Ureter (tissue), 1 donor: ENCODE measurements at regions not wholly inside any gene's neighbourhood (a gene's known extent, or its start where the extent isn't known, plus 50 kb on each side); places are given as distances from the start of the nearest gene placed in this dataset.
"Not testable (repeated sequence)": the region's sequence is repeated elsewhere in the genome, so short reads cannot be mapped to it uniquely, and the experiment has no call there.

Experiments used
- DNase-seq: peaks from one replicate; pipeline ENCODE4 v3.0.0-alpha.2; 2020; ENCODE audit warnings: low spot score
- donor health status: DM: yes; HTN: yes; CAD: no.

DNA sequence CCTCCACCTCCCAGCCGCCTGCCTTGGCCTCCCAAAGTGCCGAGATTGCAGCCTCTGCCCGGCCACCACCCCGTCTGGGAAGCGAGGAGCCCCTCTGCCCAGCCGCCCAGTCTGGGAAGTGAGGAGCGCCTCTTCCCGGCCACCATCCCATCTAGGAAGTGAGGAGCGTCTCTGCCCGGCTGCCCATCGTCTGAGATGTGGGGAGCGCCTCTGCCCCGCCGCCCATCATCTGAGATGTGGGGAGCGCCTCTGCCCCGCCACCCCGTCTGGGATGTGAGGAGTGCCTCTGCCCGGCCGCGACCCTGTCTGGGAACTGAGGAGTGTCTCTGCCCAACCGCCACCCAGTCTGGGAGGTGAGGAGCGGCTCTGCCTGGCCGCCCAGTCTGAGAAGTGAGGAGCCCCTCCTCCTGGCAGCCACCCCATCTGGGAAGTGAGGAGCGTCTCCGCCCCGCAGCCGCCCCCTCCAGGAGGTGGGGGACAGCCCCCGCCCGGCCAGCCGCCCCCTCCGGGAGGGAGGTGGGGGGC, 296.3 kb downstream of the HNRNPD start:
- not testable (repeated sequence) for DNase-seq

DNA sequence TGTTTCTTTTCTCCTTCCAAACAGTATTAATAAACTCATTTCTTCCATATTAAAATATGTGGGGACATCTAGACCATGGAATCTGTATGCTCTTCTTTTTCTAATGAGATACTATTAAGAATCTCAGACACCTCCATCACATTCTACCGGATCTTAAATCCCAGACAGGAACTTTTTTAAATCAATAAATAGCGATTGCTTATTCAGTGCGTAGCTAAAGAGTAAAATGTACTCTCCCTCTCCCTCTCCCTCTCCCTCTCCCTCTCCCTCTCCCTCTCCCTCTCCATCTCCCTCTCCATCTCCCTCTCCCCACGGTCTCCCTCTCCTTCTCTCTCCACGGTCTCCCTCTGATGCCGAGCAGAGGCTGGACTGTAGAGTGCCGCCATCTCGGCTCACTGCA, 297.0 kb downstream of the HNRNPD start:
- DNase-seq, result no peak

DNA sequence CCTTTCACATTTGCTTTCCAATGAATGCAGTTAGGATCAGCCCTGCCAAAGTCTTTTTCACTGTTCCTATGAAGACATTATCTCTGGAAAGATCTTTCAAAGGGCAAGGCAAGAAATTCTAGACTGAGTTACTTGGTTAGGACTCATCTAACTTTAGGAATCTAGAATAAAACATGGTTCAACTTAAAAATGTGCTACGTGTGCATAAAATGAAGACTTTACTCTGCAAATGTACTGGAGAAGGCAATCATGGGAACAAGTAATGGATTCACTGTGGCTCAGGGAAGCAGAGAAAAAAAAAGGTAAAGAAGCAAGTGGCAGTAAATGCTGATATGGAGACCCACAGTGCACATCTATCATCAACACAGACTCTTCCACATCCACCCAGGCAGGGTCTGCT, 297.4 kb downstream of the HNRNPD start:
- no peak for DNase-seq

DNA sequence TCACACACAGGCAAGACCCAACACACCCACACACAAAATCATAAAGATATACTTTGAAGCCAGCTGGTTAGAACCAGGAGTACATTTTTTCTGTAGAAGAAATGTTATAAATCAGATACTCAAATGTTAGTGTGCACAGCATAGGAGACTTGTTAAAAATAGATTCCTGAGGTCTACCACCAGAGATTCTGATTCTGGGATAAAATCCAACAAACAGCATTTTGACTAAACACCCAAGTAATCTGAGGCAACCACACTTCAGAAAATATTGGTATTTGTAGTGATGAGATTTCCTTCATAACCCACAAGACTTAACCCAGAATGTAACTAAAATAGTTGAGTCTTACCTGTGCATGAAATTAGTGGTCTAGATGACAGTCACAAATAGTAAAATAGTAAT, 301.8 kb downstream of the HNRNPD start:
- no peak for DNase-seq

DNA sequence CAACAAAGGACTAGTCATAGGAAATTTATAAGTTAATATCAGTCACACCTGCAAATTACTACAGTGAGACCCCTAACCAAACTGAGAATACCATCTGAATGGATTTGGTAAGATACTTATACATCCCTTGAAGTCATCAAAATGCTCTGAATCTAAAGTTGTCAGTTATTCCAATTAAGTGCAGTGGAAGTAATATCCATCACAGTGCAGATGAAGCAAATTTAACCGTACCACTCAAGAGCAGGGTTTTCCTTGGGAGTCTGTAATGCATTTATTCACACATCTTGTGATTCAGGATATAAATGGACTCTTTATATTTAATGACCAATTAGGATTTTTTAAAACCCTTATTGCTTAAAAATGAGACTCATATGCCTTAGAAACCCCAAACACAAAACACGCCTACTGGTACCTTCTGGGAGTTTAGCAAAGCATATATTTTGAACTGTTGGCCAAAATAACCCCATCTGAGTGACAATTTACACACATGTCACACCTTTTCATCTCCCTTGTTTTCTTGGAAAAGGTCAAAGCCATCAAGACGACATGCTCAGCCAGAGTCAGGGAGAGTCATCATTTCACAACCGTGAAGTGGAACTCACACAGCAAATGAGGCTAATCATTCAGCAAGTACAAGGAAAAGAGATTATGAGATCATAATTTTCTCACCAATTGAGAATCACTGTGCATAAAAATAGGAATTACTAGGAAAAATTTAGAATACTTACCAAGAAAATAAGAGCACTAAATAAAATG, 303.7 kb downstream of the HNRNPD start:
- no peak for DNase-seq

DNA sequence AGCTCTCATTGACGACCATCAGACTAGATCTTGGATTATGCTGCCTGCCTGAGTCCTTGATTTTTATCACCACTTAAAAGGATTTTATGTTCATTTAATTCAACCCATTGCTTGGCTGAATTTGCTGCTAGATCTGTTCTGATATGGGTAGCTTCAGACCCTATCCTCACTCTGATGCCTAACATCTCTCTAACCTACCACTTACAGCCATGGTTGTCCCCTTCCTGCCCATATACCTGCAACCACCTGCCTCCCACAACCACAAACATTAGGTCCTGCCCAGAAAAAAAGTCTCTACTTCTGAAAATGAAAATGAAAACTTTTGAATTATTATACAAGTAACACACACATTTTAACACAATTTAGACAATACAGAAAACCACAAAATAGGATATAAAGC, 310.8 kb downstream of the HNRNPD start:
- no peak for DNase-seq

DNA sequence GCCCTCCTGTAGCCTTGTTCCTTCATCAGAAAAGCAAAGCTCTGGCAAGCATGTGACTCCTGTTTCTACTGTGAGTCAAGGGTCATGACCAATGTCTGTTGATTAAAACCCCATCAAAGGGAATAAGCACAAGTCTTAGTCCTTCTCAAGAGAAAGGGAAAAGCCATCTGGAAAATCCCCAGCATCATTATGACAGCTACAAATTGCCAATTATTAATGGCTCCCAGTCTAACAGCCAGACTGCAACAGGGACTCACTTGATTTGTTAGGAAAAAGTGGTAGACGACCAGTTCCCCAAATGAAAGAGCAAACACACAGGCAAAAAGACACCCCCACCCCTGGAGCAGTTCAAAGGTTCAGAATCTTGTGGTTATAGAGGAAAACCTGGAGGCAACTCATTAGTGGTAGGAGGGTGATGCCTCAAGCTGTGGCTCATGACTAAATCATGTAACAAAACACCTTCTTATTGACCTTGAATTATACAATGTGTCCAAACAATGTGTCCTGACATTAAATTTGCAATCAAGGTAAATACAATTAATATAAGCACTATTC, 315.7 kb downstream of the HNRNPD start:
- DNase-seq, result no peak

DNA sequence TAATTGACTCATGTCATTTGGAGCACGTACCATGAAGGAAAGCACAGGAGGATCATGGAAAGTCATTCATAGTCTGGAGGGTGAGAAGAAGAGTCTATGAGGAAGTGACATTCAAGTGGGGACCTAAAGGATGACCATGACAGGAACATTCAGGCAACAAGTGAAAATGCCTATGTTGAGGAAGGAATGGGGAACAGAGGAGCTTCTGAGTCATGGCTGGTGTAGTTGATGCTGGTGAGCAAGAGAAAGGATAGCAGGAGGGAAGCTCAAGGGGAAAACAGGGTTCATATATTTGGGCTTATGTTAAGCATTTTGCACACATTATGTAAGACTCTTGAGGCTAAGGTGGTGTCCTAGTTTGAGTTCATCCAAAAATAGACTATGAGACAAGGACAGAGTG, 318.6 kb downstream of the HNRNPD start:
- DNase-seq, result no peak

DNA sequence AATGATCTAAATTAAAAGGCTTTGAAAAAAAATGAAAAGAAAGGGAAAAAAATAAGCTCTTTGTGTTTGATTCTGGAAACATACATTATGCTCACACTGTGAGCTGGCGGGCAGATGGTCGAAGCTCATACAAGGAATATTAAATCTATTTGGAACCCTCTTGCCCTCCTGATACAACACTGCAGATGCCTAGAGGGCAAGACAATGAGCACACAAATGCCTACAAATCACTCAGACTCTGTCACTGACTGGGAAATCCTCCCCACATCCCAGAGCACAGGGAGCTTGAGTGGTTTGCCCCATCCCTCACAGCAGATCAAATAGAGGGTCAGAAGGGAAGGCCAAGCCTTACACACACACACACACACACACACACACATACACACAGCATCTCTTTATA, 320.4 kb downstream of the HNRNPD start:
- DNase-seq, result no peak

DNA sequence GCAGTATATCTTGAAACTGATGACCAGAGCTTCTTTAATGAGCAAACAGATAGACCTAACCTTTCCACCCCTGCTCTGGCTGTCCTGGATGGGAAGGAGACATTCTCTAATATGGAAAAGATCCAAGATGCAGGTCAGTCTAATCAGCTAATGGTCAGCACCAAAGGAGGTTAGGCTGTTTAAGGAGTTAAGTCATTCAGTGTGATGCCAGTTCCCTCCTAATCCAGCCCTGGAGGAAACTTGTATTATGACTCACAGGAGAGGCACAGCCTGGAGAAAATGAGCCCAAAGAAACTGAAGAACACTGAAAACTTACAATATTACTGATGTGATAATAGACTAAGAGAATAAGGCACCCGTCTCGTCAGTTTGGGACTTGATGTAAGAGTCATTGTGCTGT, 323.0 kb downstream of the HNRNPD start:
- no peak for DNase-seq

DNA sequence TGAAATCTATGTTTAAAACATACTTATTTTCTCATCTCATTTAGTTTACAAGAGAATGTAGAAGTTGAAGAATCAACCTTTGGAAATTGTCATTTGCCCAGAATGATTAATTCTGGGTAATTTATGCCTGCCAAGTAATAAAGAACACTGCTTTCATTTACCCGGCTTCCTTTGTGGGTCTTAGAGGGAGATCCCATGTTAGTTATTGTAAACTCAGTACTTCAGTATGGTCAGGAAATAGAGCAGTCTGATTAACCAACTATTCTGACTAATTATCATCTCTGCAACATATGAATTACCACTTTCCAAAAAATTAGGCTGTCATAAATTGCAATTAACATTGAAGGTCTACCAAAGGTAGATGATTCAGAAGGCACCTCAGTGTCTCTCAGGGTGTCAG, 324.5 kb downstream of the HNRNPD start:
- DNase-seq, result no peak

DNA sequence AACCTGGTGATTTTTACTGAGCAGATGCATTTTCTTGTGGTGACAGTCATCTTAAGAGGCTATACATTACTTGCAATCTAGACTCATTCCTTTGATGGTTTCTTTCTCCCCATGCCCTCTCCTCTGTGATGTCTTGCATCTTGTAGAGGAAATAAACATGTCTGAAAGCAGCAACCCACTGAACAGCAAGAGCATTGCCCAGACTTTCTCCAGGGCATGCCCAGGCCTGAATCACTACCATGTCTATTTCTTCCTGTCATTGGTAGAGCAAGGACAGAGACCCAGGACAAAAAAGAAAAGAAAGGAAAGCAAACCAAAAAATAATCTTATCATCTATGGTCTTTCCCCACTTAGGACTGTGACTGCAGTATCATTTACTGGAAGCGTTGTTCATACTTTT, 326.1 kb downstream of the HNRNPD start:
- no peak for DNase-seq

DNA sequence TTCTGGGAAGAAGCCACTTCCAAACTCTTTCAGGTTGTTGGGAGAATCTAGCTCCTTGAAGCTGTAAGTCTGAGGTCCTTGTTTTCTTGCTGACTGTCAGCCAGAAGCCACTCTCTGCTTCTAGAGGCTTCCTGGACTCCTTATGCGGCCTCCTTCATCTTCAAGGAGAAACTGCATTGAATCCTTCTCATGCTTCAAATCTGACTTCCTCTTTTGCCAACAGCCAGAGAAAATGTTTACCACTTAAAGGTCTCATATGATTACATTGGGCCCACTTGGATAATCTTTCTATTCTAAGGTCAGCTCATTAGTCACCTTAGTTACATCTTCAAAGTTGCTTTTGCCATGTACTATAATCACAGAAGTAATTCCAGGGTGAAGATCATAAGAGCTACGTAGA, 327.0 kb downstream of the HNRNPD start:
- DNase-seq, result no peak

DNA sequence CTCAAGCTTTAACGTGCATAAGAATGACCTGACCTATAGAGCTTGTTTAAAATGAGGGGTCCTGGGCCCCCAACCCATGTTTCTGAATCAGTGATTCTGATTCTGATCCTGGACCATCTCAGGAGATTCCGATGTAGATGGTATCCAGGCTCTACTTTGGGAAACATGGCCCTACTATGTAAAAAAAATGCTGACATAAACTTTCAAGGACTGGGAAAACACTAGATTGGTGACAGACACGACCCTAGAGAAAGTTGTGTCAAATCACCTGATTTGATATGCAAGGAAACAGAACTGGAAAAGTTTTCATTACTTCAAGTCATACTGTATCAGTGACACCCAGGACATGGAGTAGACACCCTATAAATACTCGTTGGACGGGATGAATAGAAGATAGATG, 328.5 kb downstream of the HNRNPD start:
- DNase-seq, result no peak

DNA sequence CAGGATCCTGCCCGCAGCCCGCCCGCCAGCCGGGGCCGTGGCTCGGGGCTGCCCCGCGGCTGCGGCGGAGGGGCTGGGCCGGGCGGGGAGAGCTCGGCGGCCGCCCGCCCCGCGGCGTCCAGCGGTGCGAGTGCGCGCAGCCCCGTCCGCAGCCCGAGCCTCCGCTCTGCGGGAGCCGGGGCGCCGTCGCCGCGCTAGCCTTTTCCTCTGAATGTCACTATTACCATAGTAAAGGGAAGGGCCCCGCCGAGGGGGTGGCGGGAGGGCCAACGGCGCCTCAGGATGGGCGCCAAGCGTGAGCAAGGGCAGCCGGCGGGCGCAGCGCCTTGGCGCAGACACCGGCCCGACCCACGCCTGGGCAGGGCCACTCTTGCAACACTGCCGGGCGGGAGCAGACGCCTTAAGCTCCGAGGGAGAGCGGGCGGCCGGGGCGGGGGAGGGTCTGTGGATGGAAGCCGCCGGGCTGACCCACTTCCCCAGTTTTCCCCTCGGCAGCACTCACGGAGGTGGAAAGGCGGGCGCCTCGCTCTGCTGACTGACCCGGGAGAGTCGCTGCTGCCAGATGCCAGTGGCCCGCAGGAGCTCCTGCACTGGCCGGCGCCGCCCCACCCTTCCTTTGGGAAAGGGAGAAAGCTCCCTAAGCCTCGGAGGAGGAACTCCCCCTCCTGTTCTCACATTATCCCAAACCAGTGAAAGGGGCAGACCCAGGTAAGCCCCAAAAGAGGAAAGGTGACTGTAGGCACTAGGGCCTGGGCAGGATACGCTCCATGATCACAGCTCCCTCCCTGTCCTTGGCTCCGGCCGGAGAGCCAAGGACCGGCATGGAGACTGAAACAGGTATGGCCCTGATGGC, 329.4 kb downstream of the HNRNPD start:
- DNase-seq, result peak; percentile 48

DNA sequence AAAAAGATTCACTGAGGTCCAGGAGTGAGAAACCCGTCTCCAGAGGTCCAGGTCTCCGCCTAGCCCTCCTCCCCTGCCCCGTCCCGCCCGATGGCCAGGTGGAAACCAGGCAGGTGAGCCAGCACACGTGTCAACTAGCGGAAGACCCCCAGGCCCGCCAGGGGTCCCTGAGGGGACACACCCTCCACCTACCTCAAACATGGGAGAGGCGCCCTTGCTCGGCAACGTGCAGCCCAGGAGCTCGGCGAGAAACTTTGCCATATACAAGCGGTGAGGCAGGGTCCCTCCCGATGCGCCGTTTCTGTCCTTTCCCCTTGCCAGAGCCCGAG, 330.0 kb downstream of the HNRNPD start:
- no peak for DNase-seq

DNA sequence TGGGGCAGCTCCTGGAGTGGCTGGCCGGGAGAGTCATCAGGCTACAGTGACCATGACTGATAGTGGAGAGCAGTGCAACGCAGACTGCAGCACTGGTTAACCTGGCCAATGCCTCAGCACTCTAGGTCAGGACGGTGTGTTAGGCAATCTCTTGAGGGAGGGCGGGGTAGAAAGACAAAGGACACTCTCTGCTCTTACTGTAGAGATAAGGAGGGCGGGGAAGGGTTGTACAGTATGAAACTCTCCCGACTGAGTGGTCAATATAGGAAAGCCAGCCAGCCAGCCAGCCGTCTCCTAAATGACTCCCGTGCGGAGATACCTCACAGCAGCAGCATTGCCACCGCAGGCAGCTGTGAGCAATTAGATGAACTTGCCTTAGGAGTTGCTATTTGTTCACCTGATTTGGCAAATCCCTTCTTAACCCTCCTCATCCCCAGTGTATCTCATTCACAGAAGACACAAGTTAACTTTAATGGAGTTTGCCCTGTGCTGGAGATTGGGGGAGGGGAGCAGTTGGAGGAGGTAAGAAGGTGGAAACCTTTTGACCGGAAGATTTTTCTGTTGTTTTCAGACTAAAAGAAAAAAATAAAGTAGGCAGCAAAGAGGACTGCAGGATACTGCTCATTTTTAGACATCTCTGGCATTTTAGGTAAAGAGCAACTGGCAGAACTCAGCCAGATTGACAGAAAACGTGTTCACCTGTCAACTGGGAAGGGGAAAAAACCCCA, 330.5 kb downstream of the HNRNPD start:
- no peak for DNase-seq

DNA sequence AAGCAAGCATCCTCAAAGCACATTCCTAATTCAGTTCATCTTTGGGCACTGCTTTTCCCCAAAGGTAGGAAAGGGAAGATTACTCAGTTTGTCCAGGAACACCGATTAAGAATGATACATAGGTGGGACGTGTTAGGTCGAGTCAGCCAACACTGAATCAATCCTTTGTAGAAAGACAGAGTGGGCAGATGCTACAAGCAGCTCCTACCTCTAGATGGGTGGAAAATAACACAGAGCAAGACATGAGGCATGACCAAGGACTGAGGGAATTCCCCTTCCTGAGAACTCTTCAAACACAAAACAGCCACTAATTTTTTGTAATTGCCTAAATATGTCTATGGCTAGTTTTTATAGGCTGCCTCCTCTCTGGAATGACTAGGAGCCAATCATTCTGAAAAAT, 331.7 kb downstream of the HNRNPD start:
- DNase-seq, result no peak

DNA sequence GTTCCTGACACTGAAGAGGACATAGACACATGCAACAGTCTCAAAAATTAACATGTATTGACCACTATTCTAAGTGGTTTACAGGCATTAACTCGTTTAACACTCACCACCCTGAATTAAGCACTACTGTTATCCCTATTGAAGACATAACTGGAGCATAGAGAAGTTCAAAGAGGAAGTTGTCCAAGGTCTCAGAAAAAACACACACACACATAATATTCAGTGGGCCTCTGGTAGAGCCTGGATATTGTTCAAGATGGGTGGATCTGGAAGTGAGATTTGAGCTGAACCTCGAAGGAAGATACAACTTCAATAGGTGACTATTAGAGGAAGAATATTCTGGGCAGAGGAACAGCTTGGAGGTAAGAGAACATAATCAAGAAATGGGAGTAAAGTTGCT, 334.9 kb downstream of the HNRNPD start:
- DNase-seq, result no peak

DNA sequence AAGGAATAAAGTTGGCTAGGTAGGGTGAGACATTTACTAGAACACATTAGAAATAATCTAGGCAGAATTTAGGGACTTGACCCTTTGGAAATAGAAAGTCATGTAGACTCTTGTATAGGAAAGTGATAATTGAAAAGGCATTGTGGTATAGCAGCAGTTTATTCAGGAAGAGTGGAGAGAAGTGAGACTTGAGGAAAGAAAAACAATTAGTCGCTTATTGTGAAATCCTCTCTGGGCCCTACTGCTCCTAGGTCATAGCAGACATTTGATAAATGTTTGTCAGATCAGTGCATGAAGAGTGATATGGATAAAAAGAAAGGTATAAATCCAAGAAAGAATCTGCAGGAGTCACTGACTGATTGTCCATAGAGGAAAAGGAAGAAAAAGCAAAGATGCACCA, 337.6 kb downstream of the HNRNPD start:
- DNase-seq, result no peak

DNA sequence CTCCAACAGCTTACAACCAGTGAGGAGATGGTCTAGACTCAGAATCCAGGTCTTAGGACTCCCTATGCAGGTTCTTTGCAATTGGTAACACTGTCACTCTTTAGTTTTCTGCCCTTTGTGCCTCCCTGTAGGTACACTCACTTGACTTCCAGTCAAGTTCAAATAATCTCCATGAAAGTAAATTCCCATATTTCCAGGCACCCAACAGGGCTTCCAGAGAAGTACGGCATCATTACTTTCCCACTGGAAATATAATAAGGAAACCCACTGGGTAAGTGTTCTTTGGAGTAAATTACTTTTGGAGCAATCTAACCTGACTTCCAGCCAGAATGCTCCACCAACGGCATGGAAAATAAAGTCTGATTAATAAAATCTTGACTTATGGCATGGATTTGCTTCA, 338.9 kb downstream of the HNRNPD start:
- DNase-seq, result no peak

DNA sequence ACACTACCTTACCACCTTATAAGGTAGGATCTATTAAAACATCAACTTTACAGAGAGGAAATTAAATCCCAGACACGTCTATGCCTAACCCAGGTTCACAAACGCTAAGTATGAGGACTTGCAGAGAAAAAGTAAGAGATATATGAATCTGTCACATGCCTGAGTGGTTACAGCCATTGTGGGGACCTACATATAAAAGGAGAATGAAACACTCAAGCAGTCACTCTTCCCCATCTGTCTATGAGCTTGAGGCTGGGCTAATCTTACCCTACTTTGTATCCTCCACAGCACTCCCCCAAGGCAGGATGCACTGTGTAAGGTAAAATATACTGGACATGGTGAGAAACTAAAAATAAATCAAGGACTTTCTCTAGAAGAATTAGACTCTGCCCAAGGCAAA, 339.9 kb downstream of the HNRNPD start:
- DNase-seq, result no peak
